GM21825 (cell line): ENCODE measurements at regions not wholly inside any gene's neighbourhood (a gene's known extent, or its start where the extent isn't known, plus 50 kb on each side); places are given as distances from the start of the nearest gene placed in this dataset.

ENCODE experiments used
- ATAC-seq: cut with Tn5 transposase; IDR thresholded peaks from one replicate; pipeline ENCODE4 v1.9.1; 2021; ENCODE audit warnings: mild to moderate bottlenecking, moderate library complexity; ENCODE audit not compliant: unreplicated experiment

DNA sequence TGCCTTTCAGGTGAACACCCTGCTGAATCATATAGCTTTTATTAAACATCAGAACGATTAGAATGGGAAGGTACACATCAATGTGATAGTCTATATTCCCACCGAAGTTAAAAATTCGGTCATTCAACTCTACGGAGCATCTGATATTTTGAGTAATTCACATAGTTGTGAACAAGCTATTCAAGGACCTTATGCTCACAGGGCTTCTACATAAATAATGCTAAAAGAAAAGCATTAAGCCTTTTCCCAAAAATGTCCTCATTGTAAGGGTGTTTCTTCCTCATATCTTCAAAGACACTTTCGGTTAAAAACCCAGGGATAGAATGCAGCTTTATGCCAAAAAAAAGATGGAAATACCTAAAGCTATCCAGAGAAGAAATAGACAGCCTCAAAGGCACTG is 79.7 kb upstream of the EDNRA start:
- ATAC-seq, result no peak

DNA sequence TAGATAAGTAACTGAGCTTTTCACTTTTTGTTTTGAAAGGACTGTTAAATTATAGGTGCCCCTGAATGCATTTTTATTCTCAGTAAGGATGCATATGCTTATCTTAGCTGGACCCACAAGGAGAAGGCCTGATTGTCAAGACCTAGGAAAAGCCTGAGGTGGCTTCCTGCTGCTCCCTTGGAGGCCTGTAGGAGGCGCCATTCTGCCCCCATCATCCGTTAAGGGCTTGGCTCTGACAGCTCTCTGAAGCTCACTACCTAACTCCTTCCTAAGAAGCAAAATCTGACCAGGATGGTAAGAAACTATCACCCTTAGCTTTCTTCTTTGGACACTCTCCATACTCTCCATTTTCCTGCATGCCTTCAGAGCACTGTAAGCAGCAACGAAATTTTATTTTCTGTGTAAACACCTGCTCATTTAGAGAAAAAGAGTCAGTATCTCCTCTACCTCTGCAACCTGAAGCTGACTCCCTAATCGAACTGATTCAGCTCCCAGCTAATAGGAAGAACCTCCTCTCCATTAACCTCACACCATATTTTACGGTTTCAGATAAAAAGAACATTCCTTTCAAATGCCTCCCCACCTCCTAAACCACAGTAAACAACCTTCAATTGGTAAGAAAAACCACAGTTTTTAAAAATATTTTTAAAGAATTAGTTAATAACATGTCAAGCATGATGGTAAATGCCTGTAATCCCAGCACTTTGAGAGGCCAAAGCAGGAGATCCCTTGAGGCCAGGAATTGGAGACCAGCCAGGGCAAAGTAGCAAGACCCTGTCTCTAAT is 73.4 kb upstream of the EDNRA start:
- no peak for ATAC-seq

DNA sequence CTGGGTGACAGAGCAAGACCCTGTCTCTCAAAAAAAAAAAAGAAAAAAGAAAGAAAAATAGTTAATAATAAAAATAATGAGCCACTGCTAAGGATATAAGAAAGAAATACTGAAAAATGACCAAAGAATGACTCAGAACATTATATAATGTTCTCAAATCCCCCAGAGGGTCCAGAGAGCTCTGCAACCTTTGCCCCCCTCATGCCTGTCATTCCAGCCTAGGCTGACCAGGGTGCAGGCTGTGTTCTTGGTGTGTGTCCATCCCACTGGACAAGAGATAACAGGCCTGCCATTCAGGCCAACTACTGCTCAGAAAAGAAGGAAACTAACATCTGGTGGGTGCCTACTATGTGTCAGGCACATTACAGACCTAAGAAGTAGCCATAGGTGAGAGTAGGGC is 72.7 kb upstream of the EDNRA start:
- ATAC-seq, result no peak

DNA sequence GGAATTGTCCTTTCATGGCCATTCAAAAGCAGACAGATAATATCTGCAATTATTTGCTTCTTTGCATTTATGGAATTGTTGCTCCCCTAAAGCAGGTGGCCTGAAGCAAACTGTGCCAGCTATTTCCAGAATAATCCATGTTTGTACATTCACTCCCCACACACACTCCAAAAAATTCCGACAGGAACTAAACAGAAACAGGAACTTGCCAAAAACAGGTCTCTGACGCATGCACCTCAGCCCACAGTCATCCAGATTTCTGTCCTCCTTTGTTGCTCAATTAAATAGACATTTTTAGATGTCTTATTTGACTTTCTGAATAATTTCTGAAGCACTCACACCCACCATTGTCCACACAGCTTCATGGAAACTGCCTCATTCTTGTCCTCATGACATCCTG is 71.5 kb upstream of the EDNRA start:
- no peak for ATAC-seq

DNA sequence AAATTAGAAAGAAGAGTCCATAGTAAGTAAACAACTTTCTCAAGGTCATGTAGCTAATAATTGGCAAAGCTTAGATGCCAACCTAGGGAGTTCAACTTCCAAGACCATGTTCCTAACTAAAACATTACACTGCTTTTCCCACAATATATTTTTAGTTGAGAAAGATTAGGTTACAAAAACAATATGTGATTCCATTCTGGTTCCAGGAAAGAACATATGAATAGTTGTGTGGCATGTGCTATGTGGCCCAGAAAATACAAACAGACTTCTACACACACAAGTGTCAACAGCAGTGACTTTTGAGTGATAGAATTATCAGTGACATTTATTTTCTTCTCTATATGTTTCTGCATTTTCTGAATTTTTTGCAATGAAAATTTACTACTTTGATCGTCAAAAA is 62.7 kb upstream of the EDNRA start:
- no peak for ATAC-seq

DNA sequence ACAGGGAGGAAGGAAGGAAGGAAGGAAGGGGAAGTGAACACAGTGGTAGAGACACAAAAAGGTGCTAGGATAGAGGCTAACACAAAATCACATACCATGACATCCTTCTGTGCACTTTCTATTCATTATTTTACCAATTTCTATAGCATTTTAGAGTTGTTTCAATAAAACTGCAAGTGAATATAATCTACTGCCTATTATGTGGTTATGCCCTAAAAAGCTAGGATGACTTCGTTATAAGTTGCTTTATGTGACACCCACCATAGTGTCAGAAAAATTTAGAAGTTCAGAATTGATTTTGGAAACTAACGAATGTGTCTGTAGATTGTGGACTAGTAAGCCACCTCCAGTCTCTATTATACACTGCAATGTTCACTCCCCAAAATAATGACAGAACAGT is 59.4 kb upstream of the EDNRA start:
- no peak for ATAC-seq

DNA sequence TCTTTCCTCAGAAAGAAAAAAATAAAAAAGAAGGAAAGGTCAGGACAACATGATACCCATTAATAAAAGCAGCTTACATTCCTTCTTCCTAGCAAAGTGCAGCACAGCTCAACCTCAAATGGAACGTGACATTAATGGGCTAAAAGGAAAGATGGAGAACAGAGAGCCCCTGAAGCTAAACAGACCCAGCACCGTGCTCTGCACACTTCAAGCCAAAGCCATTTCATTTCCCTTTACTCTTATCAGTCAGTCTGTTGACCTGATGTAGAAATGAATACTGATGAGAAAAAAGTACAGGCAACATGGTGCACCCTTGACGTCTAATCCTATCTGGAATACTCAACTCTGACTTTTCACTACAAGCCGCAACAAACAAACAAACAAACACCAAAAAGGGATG is 57.7 kb upstream of the EDNRA start:
- ATAC-seq, result no peak

DNA sequence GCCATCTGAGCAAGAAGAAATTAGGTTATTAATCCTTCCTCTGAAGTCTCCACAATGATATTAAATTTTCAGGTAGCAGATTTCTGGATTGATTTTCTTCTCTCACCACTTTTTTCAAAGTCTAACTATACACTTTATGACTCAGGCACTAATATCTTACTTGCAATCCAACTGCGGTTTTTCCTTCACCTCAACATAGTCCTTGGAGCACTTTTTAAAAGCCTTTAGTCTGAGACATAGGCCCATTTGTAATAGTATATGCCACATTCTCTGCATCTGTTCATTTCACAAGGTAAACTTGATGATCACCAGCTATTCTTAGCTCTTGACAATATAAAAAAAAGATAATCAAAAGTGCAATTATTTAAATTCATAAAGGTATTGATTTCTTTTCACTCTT is 55.9 kb upstream of the EDNRA start:
- ATAC-seq, result no peak

DNA sequence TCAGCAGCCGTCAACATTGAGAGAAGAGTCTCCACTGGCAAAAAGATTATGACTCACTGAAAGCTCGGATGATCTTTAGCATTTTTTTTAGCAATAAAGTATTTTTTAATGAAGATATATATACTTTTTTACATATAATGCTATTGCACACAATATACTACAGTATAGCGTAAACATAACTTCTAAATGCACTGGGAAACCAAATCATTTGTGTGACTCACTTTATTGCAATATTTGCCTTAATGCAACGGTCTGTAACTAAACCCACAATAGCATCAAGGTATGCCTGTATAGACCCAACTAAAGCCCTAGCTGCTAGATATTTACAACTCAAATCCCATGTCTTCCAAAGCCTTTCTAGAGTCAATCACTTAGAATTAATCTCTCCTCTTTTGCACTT is 52.3 kb upstream of the EDNRA start:
- no peak for ATAC-seq

DNA sequence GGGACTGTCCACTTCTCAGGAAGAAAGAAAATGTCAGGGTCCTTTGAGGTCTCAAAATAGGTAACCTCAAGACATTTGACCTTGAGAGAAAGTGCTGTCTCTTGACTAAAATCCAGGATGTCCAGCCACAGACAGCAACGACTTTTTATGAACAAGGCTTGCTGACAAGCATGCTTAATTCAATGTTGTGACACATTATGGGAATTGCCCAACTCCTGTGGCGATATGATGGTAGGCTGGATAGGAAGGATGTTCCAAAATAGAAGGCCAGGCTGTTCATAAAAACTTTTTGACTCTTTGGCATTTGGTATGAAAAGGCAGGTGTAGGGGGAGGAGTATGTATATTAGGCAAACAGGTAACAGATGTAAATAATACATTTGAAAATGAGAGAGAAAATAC is 50.8 kb upstream of the EDNRA start:
- ATAC-seq, result no peak
